ENCODE measurements at regions not wholly inside any gene's neighbourhood (a gene's known extent, or its start where the extent isn't known, plus 50 kb on each side); places are given as distances from the start of the nearest gene placed in this dataset.
"Not testable (repeated sequence)": the region's sequence is repeated elsewhere in the genome, so short reads cannot be mapped to it uniquely, and the experiment has no call there.

GRCh38 chr2:89199453-89200246 lies 508.2 kb downstream of the RPIA start:
- not testable (repeated sequence) for H3K36me3 Mint-ChIP-seq (ENCODE audit: low read depth); H3K27ac Mint-ChIP-seq; H3K4me1 Mint-ChIP-seq (ENCODE audit: low read depth); H3K27me3 Mint-ChIP-seq; H3K9me3 Mint-ChIP-seq; H3K4me3 Mint-ChIP-seq

GRCh38 chr2:89200247-89200527 lies 508.7 kb downstream of the RPIA start:
- not testable (repeated sequence) for H3K4me3 Mint-ChIP-seq; H3K27me3 Mint-ChIP-seq; H3K4me1 Mint-ChIP-seq (ENCODE audit: low read depth); H3K9me3 Mint-ChIP-seq; H3K36me3 Mint-ChIP-seq (ENCODE audit: low read depth); H3K27ac Mint-ChIP-seq

GRCh38 chr2:89202518-89202917 lies 511.0 kb downstream of the RPIA start:
- H3K27me3 Mint-ChIP-seq; H3K27ac Mint-ChIP-seq; H3K9me3 Mint-ChIP-seq; H3K4me3 Mint-ChIP-seq; H3K36me3 Mint-ChIP-seq (ENCODE audit: low read depth); H3K4me1 Mint-ChIP-seq (ENCODE audit: low read depth): not testable (repeated sequence)

GRCh38 chr2:89205153-89205552 lies 513.7 kb downstream of the RPIA start:
- H3K9me3 Mint-ChIP-seq; H3K4me3 Mint-ChIP-seq; H3K27me3 Mint-ChIP-seq; H3K4me1 Mint-ChIP-seq (ENCODE audit: low read depth); H3K36me3 Mint-ChIP-seq (ENCODE audit: low read depth); H3K27ac Mint-ChIP-seq: not testable (repeated sequence)

- H3K27ac Mint-ChIP-seq; H3K9me3 Mint-ChIP-seq; H3K27me3 Mint-ChIP-seq; H3K4me1 Mint-ChIP-seq (ENCODE audit: low read depth); H3K4me3 Mint-ChIP-seq; H3K36me3 Mint-ChIP-seq (ENCODE audit: low read depth): not testable (repeated sequence)
Measured at GRCh38 chr2:89208144-89208932, 516.9 kb downstream of the RPIA start.

- H3K9me3 Mint-ChIP-seq; H3K4me3 Mint-ChIP-seq; H3K36me3 Mint-ChIP-seq (ENCODE audit: low read depth); H3K27me3 Mint-ChIP-seq; H3K4me1 Mint-ChIP-seq (ENCODE audit: low read depth); H3K27ac Mint-ChIP-seq: not testable (repeated sequence)
Measured at GRCh38 chr2:89213151-89213550, 521.7 kb downstream of the RPIA start.

GRCh38 chr2:89213811-89214210 lies 522.3 kb downstream of the RPIA start:
- not testable (repeated sequence) for H3K36me3 Mint-ChIP-seq (ENCODE audit: low read depth); H3K4me1 Mint-ChIP-seq (ENCODE audit: low read depth); H3K27ac Mint-ChIP-seq; H3K9me3 Mint-ChIP-seq; H3K27me3 Mint-ChIP-seq; H3K4me3 Mint-ChIP-seq

GRCh38 chr2:89221474-89221873 lies 530.0 kb downstream of the RPIA start:
- H3K27ac Mint-ChIP-seq; H3K4me3 Mint-ChIP-seq; H3K9me3 Mint-ChIP-seq; H3K27me3 Mint-ChIP-seq; H3K4me1 Mint-ChIP-seq (ENCODE audit: low read depth); H3K36me3 Mint-ChIP-seq (ENCODE audit: low read depth): not testable (repeated sequence)

- not testable (repeated sequence) for H3K36me3 Mint-ChIP-seq (ENCODE audit: low read depth); H3K4me3 Mint-ChIP-seq; H3K27ac Mint-ChIP-seq; H3K9me3 Mint-ChIP-seq; H3K27me3 Mint-ChIP-seq; H3K4me1 Mint-ChIP-seq (ENCODE audit: low read depth)
Measured at GRCh38 chr2:89222063-89222732, 530.7 kb downstream of the RPIA start.

GRCh38 chr2:89224803-89225202 lies 533.3 kb downstream of the RPIA start:
- not testable (repeated sequence) for H3K27me3 Mint-ChIP-seq; H3K9me3 Mint-ChIP-seq; H3K27ac Mint-ChIP-seq; H3K36me3 Mint-ChIP-seq (ENCODE audit: low read depth); H3K4me1 Mint-ChIP-seq (ENCODE audit: low read depth); H3K4me3 Mint-ChIP-seq

GRCh38 chr2:89229979-89230378 lies 538.5 kb downstream of the RPIA start:
- H3K4me1 Mint-ChIP-seq (ENCODE audit: low read depth); H3K4me3 Mint-ChIP-seq; H3K27ac Mint-ChIP-seq; H3K36me3 Mint-ChIP-seq (ENCODE audit: low read depth); H3K9me3 Mint-ChIP-seq; H3K27me3 Mint-ChIP-seq: not testable (repeated sequence)

GRCh38 chr2:89231241-89231640 lies 539.8 kb downstream of the RPIA start:
- H3K4me1 Mint-ChIP-seq (ENCODE audit: low read depth); H3K36me3 Mint-ChIP-seq (ENCODE audit: low read depth); H3K9me3 Mint-ChIP-seq; H3K4me3 Mint-ChIP-seq; H3K27ac Mint-ChIP-seq; H3K27me3 Mint-ChIP-seq: not testable (repeated sequence)

- not testable (repeated sequence) for H3K4me3 Mint-ChIP-seq; H3K9me3 Mint-ChIP-seq; H3K4me1 Mint-ChIP-seq (ENCODE audit: low read depth); H3K27me3 Mint-ChIP-seq; H3K36me3 Mint-ChIP-seq (ENCODE audit: low read depth); H3K27ac Mint-ChIP-seq
Measured at GRCh38 chr2:89233931-89234330, 542.5 kb downstream of the RPIA start.

- not testable (repeated sequence) for H3K27ac Mint-ChIP-seq; H3K9me3 Mint-ChIP-seq; H3K27me3 Mint-ChIP-seq; H3K4me1 Mint-ChIP-seq (ENCODE audit: low read depth); H3K36me3 Mint-ChIP-seq (ENCODE audit: low read depth); H3K4me3 Mint-ChIP-seq
Measured at GRCh38 chr2:89234818-89235466, 543.5 kb downstream of the RPIA start.

GRCh38 chr2:89236832-89237450 lies 545.5 kb downstream of the RPIA start:
- not testable (repeated sequence) for H3K4me1 Mint-ChIP-seq (ENCODE audit: low read depth); H3K36me3 Mint-ChIP-seq (ENCODE audit: low read depth); H3K9me3 Mint-ChIP-seq; H3K27ac Mint-ChIP-seq; H3K27me3 Mint-ChIP-seq; H3K4me3 Mint-ChIP-seq

All from stimulated activated naive CD8-positive, alpha-beta T cell treated with anti-CD3 and anti-CD28 coated beads, Interleukin-15, Interleukin-2, amounts not matched to agents 100 ng/mL and 50 ng/mL, for 24 hours (primary cell).